Hepatocyte (in vitro differentiated cells): ENCODE measurements at regions not wholly inside any gene's neighbourhood (a gene's known extent, or its start where the extent isn't known, plus 50 kb on each side); places are given as distances from the start of the nearest gene placed in this dataset.

Experiments used
- DNase-seq: peaks from one replicate; pipeline ENCODE4 v3.0.0-alpha.2; 2016; ENCODE audit warnings: low spot score
- H2AFZ ChIP-seq: fragments of 200-600 bp; sonication (generic); 2 replicates; pipeline ENCODE4 v1.6.0; 2016; ENCODE audit warnings: antibody characterized with exemption, mild to moderate bottlenecking
- H3K27ac ChIP-seq: fragments of 200-600 bp; sonication (generic); 2 replicates; pipeline ENCODE4 v1.5.1; 2016; ENCODE audit warnings: mild to moderate bottlenecking
- H3K27me3 ChIP-seq: fragments of 200-600 bp; sonication (generic); 2 replicates; pipeline ENCODE4 v1.6.1; 2016
- H3K36me3 ChIP-seq: fragments of 200-600 bp; sonication (generic); replicated peaks from 2 replicates; pipeline ENCODE4 v1.5.1; 2016; ENCODE audit warnings: low read depth; ENCODE audit not compliant: insufficient read depth
- H3K4me1 ChIP-seq: fragments of 200-600 bp; sonication (generic); 2 replicates; pipeline ENCODE4 v1.5.1; 2016; ENCODE audit warnings: mild to moderate bottlenecking, moderate library complexity; ENCODE audit not compliant: insufficient read depth
- H3K4me2 ChIP-seq: fragments of 200-600 bp; sonication (generic); 2 replicates; pipeline ENCODE4 v1.6.0; 2016
- H3K4me3 ChIP-seq: fragments of 200-600 bp; sonication (generic); 2 replicates; pipeline ENCODE4 v1.5.1; 2016; ENCODE audit warnings: mild to moderate bottlenecking
- H3K79me2 ChIP-seq: fragments of 200-600 bp; sonication (generic); 2 replicates; pipeline ENCODE4 v1.6.0; 2017; ENCODE audit warnings: mild to moderate bottlenecking
- H3K9me2 ChIP-seq: fragments of 200-600 bp; sonication (generic); replicated peaks from 2 replicates; pipeline ENCODE4 v1.6.0; 2017; ENCODE audit warnings: mild to moderate bottlenecking; ENCODE audit not compliant: insufficient read depth
- H3K9me3 ChIP-seq: fragments of 200-600 bp; sonication (generic); 2 replicates; pipeline ENCODE4 v1.5.1; 2016; ENCODE audit warnings: low read depth, mild to moderate bottlenecking
- H4K20me1 ChIP-seq: fragments of 200-600 bp; sonication (generic); 2 replicates; pipeline ENCODE4 v1.6.0; 2016; ENCODE audit warnings: mild to moderate bottlenecking; ENCODE audit not compliant: insufficient read depth, poor library complexity, severe bottlenecking
- EZH2 ChIP-seq: fragments of 200-600 bp; sonication (generic); IDR thresholded peaks from 2 replicates; pipeline ENCODE4 v1.6.1; 2016; ENCODE audit warnings: antibody characterized with exemption, mild to moderate bottlenecking, borderline replicate concordance
- EZH2phosphoT487 ChIP-seq: fragments of 200-600 bp; sonication (generic); IDR thresholded peaks from one replicate; pipeline ENCODE4 v1.6.1; 2018; ENCODE audit warnings: antibody characterized with exemption, mild to moderate bottlenecking, low read depth, moderate library complexity; ENCODE audit not compliant: unreplicated experiment, severe bottlenecking
- WGBS: methylation state at CpG from one replicate; pipeline ENCODE4 v1.1.6; 2016; ENCODE audit warnings: low lambda C conversion rate; ENCODE audit errors: missing lambda C conversion rate; 5-methylcytosine and 5-hydroxymethylcytosine counted together
- TF ChIP-seq, protein P1 (sequence below): fragments of 200-600 bp; sonication (generic); IDR thresholded peaks from 2 replicates; pipeline ENCODE4 v1.5.1; 2016; ENCODE audit warnings: antibody characterized with exemption, mild to moderate bottlenecking; ENCODE audit not compliant: poor library complexity

GRCh38 chr2:183935005-183935404 is 663.3 kb upstream of the ZNF804A start:
- TF ChIP-seq EZH2 (no peak), EZH2phosphoT487 (no peak)
- TF ChIP-seq, protein P1, sequence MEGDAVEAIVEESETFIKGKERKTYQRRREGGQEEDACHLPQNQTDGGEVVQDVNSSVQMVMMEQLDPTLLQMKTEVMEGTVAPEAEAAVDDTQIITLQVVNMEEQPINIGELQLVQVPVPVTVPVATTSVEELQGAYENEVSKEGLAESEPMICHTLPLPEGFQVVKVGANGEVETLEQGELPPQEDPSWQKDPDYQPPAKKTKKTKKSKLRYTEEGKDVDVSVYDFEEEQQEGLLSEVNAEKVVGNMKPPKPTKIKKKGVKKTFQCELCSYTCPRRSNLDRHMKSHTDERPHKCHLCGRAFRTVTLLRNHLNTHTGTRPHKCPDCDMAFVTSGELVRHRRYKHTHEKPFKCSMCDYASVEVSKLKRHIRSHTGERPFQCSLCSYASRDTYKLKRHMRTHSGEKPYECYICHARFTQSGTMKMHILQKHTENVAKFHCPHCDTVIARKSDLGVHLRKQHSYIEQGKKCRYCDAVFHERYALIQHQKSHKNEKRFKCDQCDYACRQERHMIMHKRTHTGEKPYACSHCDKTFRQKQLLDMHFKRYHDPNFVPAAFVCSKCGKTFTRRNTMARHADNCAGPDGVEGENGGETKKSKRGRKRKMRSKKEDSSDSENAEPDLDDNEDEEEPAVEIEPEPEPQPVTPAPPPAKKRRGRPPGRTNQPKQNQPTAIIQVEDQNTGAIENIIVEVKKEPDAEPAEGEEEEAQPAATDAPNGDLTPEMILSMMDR = no peak
- DNase-seq = no peak
- Histone ChIP-seq H4K20me1 (no peaks in the 10 kb centered on the region), H3K4me3 (no peak overlapping the region), H3K36me3 (no peaks in the 10 kb centered on the region), H3K79me2 (no peaks in the 10 kb centered on the region), H3K9me3 (no peaks in the 10 kb centered on the region), H2AFZ (no peak overlapping the region), H3K27ac (no peak overlapping the region), H3K4me2 (no peak overlapping the region), H3K4me1 (no peaks in the 10 kb centered on the region), H3K27me3 (no peaks in the 10 kb centered on the region), H3K9me2 (no peaks in the 10 kb centered on the region)
- WGBS = 82% methylated on average over 3 of the region's 3 CpGs

DNA sequence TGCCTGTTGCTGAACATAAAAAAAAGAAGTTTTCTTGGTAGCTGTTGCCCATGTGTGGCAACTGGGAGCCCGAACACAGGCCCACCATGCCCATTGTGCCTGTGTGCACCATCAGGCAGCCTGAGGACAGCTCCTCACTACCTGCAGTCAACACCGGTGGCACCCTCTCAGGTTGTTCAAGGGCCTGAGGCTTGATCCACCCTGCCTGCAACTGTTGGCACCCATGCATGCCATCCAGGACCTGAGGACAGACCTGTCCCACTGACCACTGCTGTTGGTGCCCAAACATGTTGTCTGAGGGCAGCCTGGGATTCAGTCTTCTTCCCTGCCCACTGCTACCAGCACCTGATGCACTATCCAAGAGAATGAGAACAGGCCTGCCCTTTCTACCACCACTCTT is 661.1 kb upstream of the ZNF804A start:
- Histone ChIP-seq H2AFZ (no peak overlapping the region), H3K79me2 (no peaks in the 10 kb centered on the region), H3K27me3 (no peaks in the 10 kb centered on the region), H3K4me2 (no peak overlapping the region), H3K9me2 (no peaks in the 10 kb centered on the region), H4K20me1 (no peaks in the 10 kb centered on the region), H3K4me3 (no peak overlapping the region), H3K27ac (no peak overlapping the region), H3K36me3 (no peaks in the 10 kb centered on the region), H3K4me1 (no peaks in the 10 kb centered on the region), H3K9me3 (no peaks in the 10 kb centered on the region)
- TF ChIP-seq, protein P1 = no peak
- no peak for TF ChIP-seq EZH2
- no peak for TF ChIP-seq EZH2phosphoT487
- WGBS = 92% methylated on average over 2 of the region's 2 CpGs
- no peak for DNase-seq

DNA sequence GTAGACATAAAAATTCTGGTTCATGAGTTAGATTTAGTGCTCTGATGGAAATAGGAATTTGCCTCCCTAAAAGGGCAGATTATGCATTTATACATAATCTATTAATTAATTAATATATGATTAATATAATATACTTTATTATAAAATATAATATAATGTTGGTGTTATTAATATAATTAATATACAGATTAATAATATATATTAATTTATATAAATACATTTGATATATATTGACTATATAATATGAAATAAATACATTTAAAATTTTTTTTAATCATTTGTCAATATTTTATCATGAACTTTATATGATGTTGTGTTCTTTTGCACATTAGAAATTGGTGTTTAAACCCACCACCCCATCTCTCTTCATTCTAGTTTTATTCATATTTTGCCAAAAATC is 652.1 kb upstream of the ZNF804A start:
- no peaks in the 10 kb centered on the region for H4K20me1 ChIP-seq
- H3K4me2 ChIP-seq = no peak overlapping the region
- H3K27ac ChIP-seq = no peak overlapping the region
- H3K27me3 ChIP-seq = no peaks in the 10 kb centered on the region
- no peaks in the 10 kb centered on the region for H3K36me3 ChIP-seq
- no peaks in the 10 kb centered on the region for H3K79me2 ChIP-seq
- DNase-seq = no peak
- TF ChIP-seq, protein P1 = no peak
- no peak for TF ChIP-seq EZH2phosphoT487
- no peak for TF ChIP-seq EZH2
- H3K9me3 ChIP-seq = no peaks in the 10 kb centered on the region
- no peaks in the 10 kb centered on the region for H3K4me1 ChIP-seq
- H3K4me3 ChIP-seq = no peak overlapping the region
- no peak overlapping the region for H2AFZ ChIP-seq
- H3K9me2 ChIP-seq = no peaks in the 10 kb centered on the region

DNA sequence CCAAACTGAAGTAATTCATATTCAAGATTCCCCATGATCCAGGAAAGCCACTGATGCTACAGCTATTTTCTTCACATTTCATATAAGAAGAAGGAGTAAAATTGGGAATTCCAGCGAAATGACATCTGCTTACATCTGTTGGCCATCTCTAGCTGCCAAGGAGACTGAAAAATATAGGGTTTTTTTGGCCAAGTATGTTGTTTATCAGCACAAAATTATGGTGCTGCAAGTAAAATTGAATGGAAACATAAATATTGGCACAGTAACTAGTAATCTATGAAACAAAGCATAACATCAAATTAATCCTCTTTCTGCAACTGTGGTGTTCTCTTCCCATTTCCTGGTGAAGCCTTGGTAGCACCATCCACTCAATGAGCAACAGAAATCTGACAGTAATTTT is 649.5 kb upstream of the ZNF804A start:
- Histone ChIP-seq H3K27ac (no peak overlapping the region), H3K4me2 (no peak overlapping the region), H3K36me3 (no peaks in the 10 kb centered on the region), H4K20me1 (no peaks in the 10 kb centered on the region), H3K4me1 (no peaks in the 10 kb centered on the region), H3K27me3 (no peaks in the 10 kb centered on the region), H3K9me3 (no peaks in the 10 kb centered on the region), H2AFZ (no peak overlapping the region), H3K4me3 (no peak overlapping the region), H3K9me2 (no peaks in the 10 kb centered on the region), H3K79me2 (no peaks in the 10 kb centered on the region)
- DNase-seq = no peak
- 84% methylated on average over 1 of the region's 1 CpG for WGBS
- no peak for TF ChIP-seq EZH2phosphoT487
- TF ChIP-seq, protein P1 = no peak
- TF ChIP-seq EZH2 = no peak
